ENCODE measurements at regions not wholly inside any gene's neighbourhood (a gene's known extent, or its start where the extent isn't known, plus 50 kb on each side); places are given as distances from the start of the nearest gene placed in this dataset.

DNA sequence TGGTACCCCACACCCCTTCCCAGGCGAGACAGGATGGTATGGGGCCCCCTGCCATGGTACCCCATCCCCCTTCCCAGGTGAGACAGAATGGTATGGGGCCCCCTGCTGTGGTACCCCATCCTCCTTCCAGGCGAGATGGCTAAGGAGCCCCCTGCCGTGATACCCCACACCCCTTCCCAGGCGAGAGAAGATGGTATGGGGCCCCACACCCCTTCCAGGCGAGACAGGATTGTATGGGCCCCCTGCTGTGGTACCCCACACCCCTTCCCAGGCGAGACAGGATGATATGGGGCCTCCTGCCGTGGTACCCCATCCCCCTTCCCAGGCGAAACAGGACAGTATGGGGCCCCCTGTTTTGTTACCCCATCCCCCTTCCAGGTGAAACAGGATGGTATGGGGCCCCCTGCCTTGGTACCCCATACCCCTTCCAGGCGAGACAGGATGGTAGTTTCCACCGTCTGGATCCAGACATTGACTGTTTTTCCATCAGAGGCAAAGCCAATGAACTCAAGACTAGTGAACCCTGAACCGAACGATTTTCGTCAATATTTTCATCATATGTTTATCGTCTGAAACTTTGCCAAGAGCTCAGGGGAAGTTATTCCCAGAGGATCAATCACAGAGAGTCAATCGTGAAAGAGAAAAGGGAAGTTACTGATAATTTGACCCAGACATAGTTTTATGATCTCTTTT, 75.0 kb downstream of the MYCN start:
- no peaks in the 10 kb centered on the region for H3K36me3 ChIP-seq (ENCODE audit: low read depth, missing control alignments)
- H3K27ac ChIP-seq, result no peak overlapping the region
- TF ChIP-seq POLR2A (IDR thresholded peaks at IDR 0.05), result no peak
- TF ChIP-seq CTCF (IDR thresholded peaks at IDR 0.05), result no peak
- no peaks in the 10 kb centered on the region for H3K9me3 ChIP-seq
- H3K4me3 ChIP-seq, result no peak overlapping the region
- 76 to 83% methylated on average over 13 to 15 of the region's 15 CpGs for WGBS, 2 donors
- no peaks in the 10 kb centered on the region for H3K27me3 ChIP-seq
- H3K4me1 ChIP-seq, result no peaks in the 10 kb centered on the region
- intact Hi-C loops (cut with DNase I; ENCODE audit: low total_unique reads), result no loop called here
- DNase-seq, result no peak

DNA sequence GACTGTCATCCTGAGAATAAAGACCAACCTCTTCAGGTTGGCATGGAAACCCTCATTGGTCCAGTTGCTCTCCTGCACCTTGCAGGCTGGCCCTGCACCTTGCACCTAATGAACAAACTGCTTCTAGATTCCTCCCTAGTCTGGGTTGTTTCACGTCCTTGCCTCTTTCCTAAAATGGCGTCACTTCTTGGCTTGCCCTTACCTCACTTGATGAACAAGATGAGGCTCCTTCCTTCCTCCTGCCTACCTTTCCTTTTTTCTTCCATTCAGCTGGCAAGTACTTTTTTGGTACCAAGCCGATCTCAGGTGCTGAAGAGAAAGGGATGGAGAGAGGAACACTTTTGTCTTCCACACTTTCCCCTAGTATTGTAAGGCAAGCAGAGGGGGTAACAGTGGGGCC, 74.5 kb downstream of the MYCN start:
- intact Hi-C loops (cut with DNase I; ENCODE audit: low total_unique reads), result no loop called here
- TF ChIP-seq POLR2A (IDR thresholded peaks at IDR 0.05) (no peak), CTCF (IDR thresholded peaks at IDR 0.05) (no peak)
- no peak for DNase-seq
- Histone ChIP-seq H3K36me3 (ENCODE audit: low read depth, missing control alignments) (no peaks in the 10 kb centered on the region), H3K27ac (no peak overlapping the region), H3K4me1 (no peaks in the 10 kb centered on the region), H3K27me3 (no peaks in the 10 kb centered on the region), H3K9me3 (no peaks in the 10 kb centered on the region), H3K4me3 (no peak overlapping the region)
- 65 to 92% methylated on average over 3 of the region's 3 CpGs for WGBS, 2 donors

GRCh38 chr2:16014041-16014787, 73.9 kb downstream of the MYCN start:
- no peak overlapping the region for H3K4me3 ChIP-seq
- TF ChIP-seq POLR2A (IDR thresholded peaks at IDR 0.05), result no peak
- no peak for TF ChIP-seq CTCF (IDR thresholded peaks at IDR 0.05)
- no peaks in the 10 kb centered on the region for H3K9me3 ChIP-seq
- intact Hi-C loops (cut with DNase I; ENCODE audit: low total_unique reads), result no loop called here
- H3K27ac ChIP-seq, result no peak overlapping the region
- 39 to 42% methylated on average over 30 to 32 of the region's 32 CpGs for WGBS, 2 donors
- no peaks in the 10 kb centered on the region for H3K36me3 ChIP-seq (ENCODE audit: low read depth, missing control alignments)
- no peaks in the 10 kb centered on the region for H3K4me1 ChIP-seq
- DNase-seq, result no peak
- no peaks in the 10 kb centered on the region for H3K27me3 ChIP-seq

DNA sequence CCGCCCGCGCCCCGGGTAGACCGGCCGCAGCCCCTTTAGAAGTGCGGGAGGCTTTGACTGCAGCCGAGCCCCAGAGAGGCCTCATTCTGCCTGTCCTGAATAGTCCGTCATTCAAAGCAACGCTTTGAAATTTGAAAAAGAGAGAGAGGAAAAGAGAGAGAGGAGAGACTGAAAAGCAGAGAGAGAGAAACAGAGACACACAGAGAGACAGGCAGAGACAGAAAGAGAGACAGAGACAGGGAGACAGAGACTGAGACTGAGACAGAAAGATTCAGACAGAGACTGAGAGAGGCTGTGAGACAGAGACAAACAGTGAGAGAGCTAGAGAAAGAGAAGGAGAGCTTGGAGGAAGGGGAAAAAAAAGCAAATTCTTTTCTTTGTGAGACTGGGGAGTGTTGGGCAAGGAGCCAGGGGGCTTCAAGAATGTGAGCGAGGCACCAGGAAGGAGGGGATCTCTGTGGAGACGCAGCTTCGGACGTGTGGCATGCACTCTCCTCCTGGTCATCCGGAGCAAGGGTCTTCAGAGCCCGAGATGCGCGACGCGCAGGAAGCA, 73.1 kb downstream of the MYCN start:
- no peaks in the 10 kb centered on the region for H3K27me3 ChIP-seq
- H3K9me3 ChIP-seq, result no peaks in the 10 kb centered on the region
- no peak for DNase-seq
- no peak for TF ChIP-seq CTCF (IDR thresholded peaks at IDR 0.05)
- no peak for TF ChIP-seq POLR2A (IDR thresholded peaks at IDR 0.05)
- H3K4me3 ChIP-seq, result no peak overlapping the region
- H3K4me1 ChIP-seq, result no peaks in the 10 kb centered on the region
- H3K36me3 ChIP-seq (ENCODE audit: low read depth, missing control alignments), result no peaks in the 10 kb centered on the region
- 25 to 33% methylated on average over 20 of the region's 20 CpGs for WGBS, 2 donors
- no peak overlapping the region for H3K27ac ChIP-seq
- intact Hi-C loops (cut with DNase I; ENCODE audit: low total_unique reads), result no loop called here
